Progenitor cell of endocrine pancreas (in vitro differentiated cells): ENCODE measurements at regions not wholly inside any gene's neighbourhood (a gene's known extent, or its start where the extent isn't known, plus 50 kb on each side); places are given as distances from the start of the nearest gene placed in this dataset.
A peak's percentile ranks its signal among the peaks of the same experiment; 100 is the strongest.

Source experiments
- DNase-seq: peaks from one replicate; pipeline ENCODE4 v3.0.0; 2021; ENCODE audit warnings: low spot score; ENCODE audit not compliant: unreplicated experiment
- H3K27ac Mint-ChIP-seq: 2 replicates; pipeline ENCODE4 v1.8.0; 2021; ENCODE audit warnings: mild to moderate bottlenecking, moderate library complexity, mixed read lengths
- H3K27me3 Mint-ChIP-seq: 2 replicates; pipeline ENCODE4 v1.8.0; 2021; ENCODE audit warnings: mixed read lengths
- H3K36me3 Mint-ChIP-seq: 2 replicates; pipeline ENCODE4 v1.8.0; 2022; ENCODE audit warnings: mixed read lengths; ENCODE audit not compliant: insufficient read depth
- H3K4me1 Mint-ChIP-seq: 2 replicates; pipeline ENCODE4 v1.8.0; 2021; ENCODE audit warnings: low read depth, mixed read lengths
- H3K4me3 Mint-ChIP-seq: 2 replicates; pipeline ENCODE4 v1.8.0; 2021; ENCODE audit warnings: low read depth, mild to moderate bottlenecking, moderate library complexity, mixed read lengths
- H3K9me3 Mint-ChIP-seq: 2 replicates; pipeline ENCODE4 v1.8.0; 2021; ENCODE audit warnings: low read depth, mixed read lengths
- CTCF ChIP-seq: fragments of 200-600 bp; sonication (generic); IDR thresholded peaks from one replicate; pipeline ENCODE4 v1.5.0; 2021; ENCODE audit warnings: antibody characterized with exemption, mild to moderate bottlenecking; ENCODE audit not compliant: unreplicated experiment

DNA sequence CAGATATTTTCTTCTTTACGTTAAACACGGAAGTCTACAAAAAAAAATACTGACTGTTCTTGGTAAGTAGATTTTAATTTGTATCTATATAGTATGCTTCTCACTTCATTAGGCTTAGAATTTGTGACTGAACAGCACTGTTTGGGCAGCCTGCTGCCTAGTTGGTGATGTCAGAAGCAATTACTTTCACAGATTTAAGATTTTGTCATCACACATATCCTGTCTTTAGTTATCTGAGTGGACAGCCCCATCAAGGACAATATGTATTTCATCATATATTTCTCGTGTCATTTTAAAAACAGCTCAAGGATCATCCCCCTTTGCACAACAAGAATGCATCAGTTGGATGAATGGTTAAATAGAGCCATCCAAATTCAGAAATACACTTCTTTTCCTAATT lies 338.4 kb upstream of the CITED2 start:
- no peaks in the 10 kb centered on the region for H3K36me3 Mint-ChIP-seq
- peaks cover 9% of the 10 kb centered on the region for H3K4me1 Mint-ChIP-seq
- no peak for TF ChIP-seq CTCF
- DNase-seq: no peak
- H3K9me3 Mint-ChIP-seq: no peaks in the 10 kb centered on the region
- no peaks in the 10 kb centered on the region for H3K27me3 Mint-ChIP-seq
- H3K4me3 Mint-ChIP-seq: no peak overlapping the region
- no peak overlapping the region for H3K27ac Mint-ChIP-seq

- no peak overlapping the region for H3K27ac Mint-ChIP-seq
- no peak for DNase-seq
- H3K9me3 Mint-ChIP-seq: no peaks in the 10 kb centered on the region
- H3K36me3 Mint-ChIP-seq: no peaks in the 10 kb centered on the region
- no peaks in the 10 kb centered on the region for H3K27me3 Mint-ChIP-seq
- H3K4me3 Mint-ChIP-seq: no peak overlapping the region
- H3K4me1 Mint-ChIP-seq: peaks cover 9% of the 10 kb centered on the region
- TF ChIP-seq CTCF: no peak
These were observed 337.5 kb upstream of the CITED2 start for GRCh38 chr6:139711804-139712585.

- Mint-ChIP-seq H3K4me3 (no peak overlapping the region), H3K27ac (no peak overlapping the region), H3K36me3 (no peaks in the 10 kb centered on the region), H3K9me3 (no peaks in the 10 kb centered on the region), H3K27me3 (no peaks in the 10 kb centered on the region), H3K4me1 (peaks cover 9% of the 10 kb centered on the region)
- DNase-seq: no peak
- TF ChIP-seq CTCF: no peak
These were observed 336.1 kb upstream of the CITED2 start for GRCh38 chr6:139710556-139710955.

DNA sequence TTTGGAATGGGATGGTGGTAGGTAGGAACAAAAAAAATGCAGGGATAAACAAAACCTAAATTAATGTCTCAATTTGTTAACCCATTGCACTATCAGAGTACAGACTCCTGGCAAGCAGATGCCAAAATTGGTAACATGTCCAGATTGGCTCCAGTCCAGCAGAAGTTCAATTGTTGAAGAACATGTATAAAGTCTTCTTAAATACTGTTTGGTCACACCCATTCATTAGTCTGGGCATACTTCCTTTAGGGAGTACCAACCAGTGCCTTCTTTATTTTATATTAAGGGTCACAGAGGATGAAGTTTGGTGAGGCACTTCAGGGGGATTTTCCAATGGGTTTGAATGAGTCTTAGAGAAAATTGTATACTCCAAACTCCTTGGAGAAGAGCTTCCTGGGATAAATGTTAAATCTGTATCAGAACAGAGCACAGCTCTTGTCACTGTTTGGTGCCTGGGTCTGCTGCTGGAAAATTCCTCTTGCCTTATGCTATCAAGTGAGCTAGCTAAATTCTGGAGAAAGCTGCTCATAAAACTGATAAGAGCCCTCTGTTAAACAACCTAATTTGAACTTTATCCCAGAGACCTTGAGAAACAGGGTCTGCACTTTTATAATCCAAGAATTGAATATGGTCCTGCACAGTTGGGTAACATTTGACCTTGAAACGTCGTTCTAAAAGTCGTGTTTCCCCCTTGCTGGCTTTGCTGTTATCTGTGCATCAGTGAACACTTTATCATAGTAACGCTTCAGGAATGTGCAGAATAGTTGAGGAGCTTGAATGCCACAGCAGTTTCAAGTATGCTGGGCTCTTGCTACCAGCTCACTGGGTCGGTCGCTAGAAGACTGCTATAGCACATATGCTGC lies 334.1 kb upstream of the CITED2 start:
- Mint-ChIP-seq H3K27ac (peak overlapping the region; percentile 31), H3K4me3 (no peak overlapping the region), H3K27me3 (no peaks in the 10 kb centered on the region), H3K36me3 (no peaks in the 10 kb centered on the region), H3K4me1 (peaks cover 8% of the 10 kb centered on the region), H3K9me3 (peaks cover 4% of the 10 kb centered on the region)
- DNase-seq: no peak
- TF ChIP-seq CTCF: no peak

- DNase-seq: no peak
- TF ChIP-seq CTCF: no peak
- Mint-ChIP-seq H3K9me3 (peaks cover 4% of the 10 kb centered on the region), H3K36me3 (no peaks in the 10 kb centered on the region), H3K27ac (no peak overlapping the region), H3K4me1 (peaks cover 8% of the 10 kb centered on the region), H3K27me3 (no peaks in the 10 kb centered on the region), H3K4me3 (no peak overlapping the region)
These were observed 332.5 kb upstream of the CITED2 start for GRCh38 chr6:139706912-139707311.
